HEK293 (cell line): ENCODE measurements at regions not wholly inside any gene's neighbourhood (a gene's known extent, or its start where the extent isn't known, plus 50 kb on each side); places are given as distances from the start of the nearest gene placed in this dataset.

Source experiments
- ZBTB21 ChIP-seq: fragments of 450-650 bp; formaldehyde crosslinking; IDR thresholded peaks from 2 replicates; pipeline ENCODE4 v1.5.1; 2017; ENCODE audit warnings: missing biosample characterization, missing genetic modification characterization
- ZNF214 ChIP-seq: fragments of 450-650 bp; formaldehyde crosslinking; IDR thresholded peaks from 2 replicates; pipeline ENCODE4 v1.5.1; 2017; ENCODE audit warnings: missing biosample characterization, mild to moderate bottlenecking, missing genetic modification characterization, borderline replicate concordance
- ZNF324 ChIP-seq: fragments of 450-650 bp; formaldehyde crosslinking; IDR thresholded peaks from 2 replicates; pipeline ENCODE4 v1.5.1; 2016; ENCODE audit warnings: missing biosample characterization, missing genetic modification characterization
- ZNF354C ChIP-seq: fragments of 450-650 bp; formaldehyde crosslinking; IDR thresholded peaks from 2 replicates; pipeline ENCODE4 v1.5.1; 2016; ENCODE audit warnings: missing biosample characterization, missing genetic modification characterization, low read depth, borderline replicate concordance
- TF ChIP-seq, protein P1 (sequence below): fragments of 450-650 bp; formaldehyde crosslinking; IDR thresholded peaks from 2 replicates; pipeline ENCODE4 v1.5.1; 2016; ENCODE audit warnings: missing biosample characterization, missing genetic modification characterization
- TF ChIP-seq, protein P2 (sequence below): fragments of 450-650 bp; IDR thresholded peaks from 2 replicates; pipeline ENCODE4 v1.5.1; 2018; ENCODE audit warnings: missing biosample characterization, mild to moderate bottlenecking, missing genetic modification characterization
- TF ChIP-seq, protein P3 (sequence below): fragments of 450-650 bp; formaldehyde crosslinking; IDR thresholded peaks from 2 replicates; pipeline ENCODE4 v1.5.1; 2016; ENCODE audit warnings: missing biosample characterization, missing genetic modification characterization
- TF ChIP-seq, protein P4 (sequence below): fragments of 450-650 bp; IDR thresholded peaks from 2 replicates; pipeline ENCODE4 v1.5.1; 2018; ENCODE audit warnings: missing biosample characterization, missing genetic modification characterization
- TF ChIP-seq, protein P5 (sequence below): fragments of 450-650 bp; formaldehyde crosslinking; IDR thresholded peaks from 2 replicates; pipeline ENCODE4 v1.5.1; 2016; ENCODE audit warnings: missing biosample characterization, missing genetic modification characterization
- TF ChIP-seq, protein P6 (sequence below): fragments of 450-650 bp; formaldehyde crosslinking; IDR thresholded peaks from 2 replicates; pipeline ENCODE4 v1.5.1; 2016; ENCODE audit warnings: missing biosample characterization, missing genetic modification characterization

DNA sequence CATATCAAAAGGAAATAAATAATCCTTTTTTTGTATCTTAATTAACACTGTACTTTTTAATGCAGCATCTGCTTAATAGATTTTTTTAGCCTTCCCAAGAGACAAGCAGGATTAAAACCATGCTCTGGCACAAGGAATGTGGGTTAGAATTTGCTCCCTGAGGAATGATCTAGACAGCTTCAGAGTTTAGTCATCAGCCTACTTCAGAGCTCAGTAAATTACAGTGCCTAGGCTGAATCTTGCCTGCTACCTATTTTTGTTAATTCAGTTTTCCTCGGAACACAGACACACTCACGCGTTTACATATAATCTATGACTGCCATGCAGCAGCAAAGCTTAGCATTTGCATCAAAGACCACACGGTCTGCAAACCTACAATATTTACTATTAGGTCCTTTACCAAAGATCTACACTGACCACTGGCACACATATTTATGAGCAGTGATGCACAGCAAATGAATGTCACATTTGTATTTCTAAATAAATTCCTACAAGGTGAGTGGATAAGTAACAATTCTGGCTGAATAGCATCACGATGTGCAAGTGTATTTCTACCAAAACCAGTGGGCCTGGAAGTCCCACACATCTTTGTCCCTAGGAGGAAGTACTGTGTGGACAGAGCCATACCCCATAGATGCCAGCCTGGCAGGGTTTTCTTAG lies 309.8 kb upstream of the TMEM132C start:
- TF ChIP-seq ZBTB21 = no peak
- TF ChIP-seq, protein P1, sequence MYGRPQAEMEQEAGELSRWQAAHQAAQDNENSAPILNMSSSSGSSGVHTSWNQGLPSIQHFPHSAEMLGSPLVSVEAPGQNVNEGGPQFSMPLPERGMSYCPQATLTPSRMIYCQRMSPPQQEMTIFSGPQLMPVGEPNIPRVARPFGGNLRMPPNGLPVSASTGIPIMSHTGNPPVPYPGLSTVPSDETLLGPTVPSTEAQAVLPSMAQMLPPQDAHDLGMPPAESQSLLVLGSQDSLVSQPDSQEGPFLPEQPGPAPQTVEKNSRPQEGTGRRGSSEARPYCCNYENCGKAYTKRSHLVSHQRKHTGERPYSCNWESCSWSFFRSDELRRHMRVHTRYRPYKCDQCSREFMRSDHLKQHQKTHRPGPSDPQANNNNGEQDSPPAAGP (tag by site-specific recombination) = no peak
- TF ChIP-seq, protein P2, sequence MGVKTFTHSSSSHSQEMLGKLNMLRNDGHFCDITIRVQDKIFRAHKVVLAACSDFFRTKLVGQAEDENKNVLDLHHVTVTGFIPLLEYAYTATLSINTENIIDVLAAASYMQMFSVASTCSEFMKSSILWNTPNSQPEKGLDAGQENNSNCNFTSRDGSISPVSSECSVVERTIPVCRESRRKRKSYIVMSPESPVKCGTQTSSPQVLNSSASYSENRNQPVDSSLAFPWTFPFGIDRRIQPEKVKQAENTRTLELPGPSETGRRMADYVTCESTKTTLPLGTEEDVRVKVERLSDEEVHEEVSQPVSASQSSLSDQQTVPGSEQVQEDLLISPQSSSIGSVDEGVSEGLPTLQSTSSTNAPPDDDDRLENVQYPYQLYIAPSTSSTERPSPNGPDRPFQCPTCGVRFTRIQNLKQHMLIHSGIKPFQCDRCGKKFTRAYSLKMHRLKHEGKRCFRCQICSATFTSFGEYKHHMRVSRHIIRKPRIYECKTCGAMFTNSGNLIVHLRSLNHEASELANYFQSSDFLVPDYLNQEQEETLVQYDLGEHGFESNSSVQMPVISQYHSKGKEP (tag by site-specific recombination) = no peak
- TF ChIP-seq, protein P3, sequence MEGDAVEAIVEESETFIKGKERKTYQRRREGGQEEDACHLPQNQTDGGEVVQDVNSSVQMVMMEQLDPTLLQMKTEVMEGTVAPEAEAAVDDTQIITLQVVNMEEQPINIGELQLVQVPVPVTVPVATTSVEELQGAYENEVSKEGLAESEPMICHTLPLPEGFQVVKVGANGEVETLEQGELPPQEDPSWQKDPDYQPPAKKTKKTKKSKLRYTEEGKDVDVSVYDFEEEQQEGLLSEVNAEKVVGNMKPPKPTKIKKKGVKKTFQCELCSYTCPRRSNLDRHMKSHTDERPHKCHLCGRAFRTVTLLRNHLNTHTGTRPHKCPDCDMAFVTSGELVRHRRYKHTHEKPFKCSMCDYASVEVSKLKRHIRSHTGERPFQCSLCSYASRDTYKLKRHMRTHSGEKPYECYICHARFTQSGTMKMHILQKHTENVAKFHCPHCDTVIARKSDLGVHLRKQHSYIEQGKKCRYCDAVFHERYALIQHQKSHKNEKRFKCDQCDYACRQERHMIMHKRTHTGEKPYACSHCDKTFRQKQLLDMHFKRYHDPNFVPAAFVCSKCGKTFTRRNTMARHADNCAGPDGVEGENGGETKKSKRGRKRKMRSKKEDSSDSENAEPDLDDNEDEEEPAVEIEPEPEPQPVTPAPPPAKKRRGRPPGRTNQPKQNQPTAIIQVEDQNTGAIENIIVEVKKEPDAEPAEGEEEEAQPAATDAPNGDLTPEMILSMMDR (tag by site-specific recombination) = no peak
- TF ChIP-seq, protein P4, sequence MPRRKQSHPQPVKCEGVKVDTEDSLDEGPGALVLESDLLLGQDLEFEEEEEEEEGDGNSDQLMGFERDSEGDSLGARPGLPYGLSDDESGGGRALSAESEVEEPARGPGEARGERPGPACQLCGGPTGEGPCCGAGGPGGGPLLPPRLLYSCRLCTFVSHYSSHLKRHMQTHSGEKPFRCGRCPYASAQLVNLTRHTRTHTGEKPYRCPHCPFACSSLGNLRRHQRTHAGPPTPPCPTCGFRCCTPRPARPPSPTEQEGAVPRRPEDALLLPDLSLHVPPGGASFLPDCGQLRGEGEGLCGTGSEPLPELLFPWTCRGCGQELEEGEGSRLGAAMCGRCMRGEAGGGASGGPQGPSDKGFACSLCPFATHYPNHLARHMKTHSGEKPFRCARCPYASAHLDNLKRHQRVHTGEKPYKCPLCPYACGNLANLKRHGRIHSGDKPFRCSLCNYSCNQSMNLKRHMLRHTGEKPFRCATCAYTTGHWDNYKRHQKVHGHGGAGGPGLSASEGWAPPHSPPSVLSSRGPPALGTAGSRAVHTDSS = no peak
- TF ChIP-seq ZNF354C (tag by site-specific recombination) = no peak
- no peak for TF ChIP-seq ZNF324 (tag by site-specific recombination)
- TF ChIP-seq, protein P5, sequence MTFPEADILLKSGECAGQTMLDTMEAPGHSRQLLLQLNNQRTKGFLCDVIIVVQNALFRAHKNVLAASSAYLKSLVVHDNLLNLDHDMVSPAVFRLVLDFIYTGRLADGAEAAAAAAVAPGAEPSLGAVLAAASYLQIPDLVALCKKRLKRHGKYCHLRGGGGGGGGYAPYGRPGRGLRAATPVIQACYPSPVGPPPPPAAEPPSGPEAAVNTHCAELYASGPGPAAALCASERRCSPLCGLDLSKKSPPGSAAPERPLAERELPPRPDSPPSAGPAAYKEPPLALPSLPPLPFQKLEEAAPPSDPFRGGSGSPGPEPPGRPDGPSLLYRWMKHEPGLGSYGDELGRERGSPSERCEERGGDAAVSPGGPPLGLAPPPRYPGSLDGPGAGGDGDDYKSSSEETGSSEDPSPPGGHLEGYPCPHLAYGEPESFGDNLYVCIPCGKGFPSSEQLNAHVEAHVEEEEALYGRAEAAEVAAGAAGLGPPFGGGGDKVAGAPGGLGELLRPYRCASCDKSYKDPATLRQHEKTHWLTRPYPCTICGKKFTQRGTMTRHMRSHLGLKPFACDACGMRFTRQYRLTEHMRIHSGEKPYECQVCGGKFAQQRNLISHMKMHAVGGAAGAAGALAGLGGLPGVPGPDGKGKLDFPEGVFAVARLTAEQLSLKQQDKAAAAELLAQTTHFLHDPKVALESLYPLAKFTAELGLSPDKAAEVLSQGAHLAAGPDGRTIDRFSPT (tag by site-specific recombination) = no peak
- no peak for TF ChIP-seq ZNF214
- TF ChIP-seq, protein P6, sequence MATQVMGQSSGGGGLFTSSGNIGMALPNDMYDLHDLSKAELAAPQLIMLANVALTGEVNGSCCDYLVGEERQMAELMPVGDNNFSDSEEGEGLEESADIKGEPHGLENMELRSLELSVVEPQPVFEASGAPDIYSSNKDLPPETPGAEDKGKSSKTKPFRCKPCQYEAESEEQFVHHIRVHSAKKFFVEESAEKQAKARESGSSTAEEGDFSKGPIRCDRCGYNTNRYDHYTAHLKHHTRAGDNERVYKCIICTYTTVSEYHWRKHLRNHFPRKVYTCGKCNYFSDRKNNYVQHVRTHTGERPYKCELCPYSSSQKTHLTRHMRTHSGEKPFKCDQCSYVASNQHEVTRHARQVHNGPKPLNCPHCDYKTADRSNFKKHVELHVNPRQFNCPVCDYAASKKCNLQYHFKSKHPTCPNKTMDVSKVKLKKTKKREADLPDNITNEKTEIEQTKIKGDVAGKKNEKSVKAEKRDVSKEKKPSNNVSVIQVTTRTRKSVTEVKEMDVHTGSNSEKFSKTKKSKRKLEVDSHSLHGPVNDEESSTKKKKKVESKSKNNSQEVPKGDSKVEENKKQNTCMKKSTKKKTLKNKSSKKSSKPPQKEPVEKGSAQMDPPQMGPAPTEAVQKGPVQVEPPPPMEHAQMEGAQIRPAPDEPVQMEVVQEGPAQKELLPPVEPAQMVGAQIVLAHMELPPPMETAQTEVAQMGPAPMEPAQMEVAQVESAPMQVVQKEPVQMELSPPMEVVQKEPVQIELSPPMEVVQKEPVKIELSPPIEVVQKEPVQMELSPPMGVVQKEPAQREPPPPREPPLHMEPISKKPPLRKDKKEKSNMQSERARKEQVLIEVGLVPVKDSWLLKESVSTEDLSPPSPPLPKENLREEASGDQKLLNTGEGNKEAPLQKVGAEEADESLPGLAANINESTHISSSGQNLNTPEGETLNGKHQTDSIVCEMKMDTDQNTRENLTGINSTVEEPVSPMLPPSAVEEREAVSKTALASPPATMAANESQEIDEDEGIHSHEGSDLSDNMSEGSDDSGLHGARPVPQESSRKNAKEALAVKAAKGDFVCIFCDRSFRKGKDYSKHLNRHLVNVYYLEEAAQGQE (tag by site-specific recombination) = no peak
